GM12878 (cell line): ENCODE measurements at regions not wholly inside any gene's neighbourhood (a gene's known extent, or its start where the extent isn't known, plus 50 kb on each side); places are given as distances from the start of the nearest gene placed in this dataset.

Source experiments
- CEBPB ChIP-seq, 2 experiments: fragments of 150-350 bp in 1 of 2; IDR thresholded peaks; 2 replicates each; pipeline ENCODE4 v1.6.1; 2012 to 2014; ENCODE audit warnings: low read depth in 2 of 2, low read length in 2 of 2, borderline replicate concordance in 1 of 2, inconsistent platforms in 1 of 2
- CREM ChIP-seq: IDR thresholded peaks from 2 replicates; pipeline ENCODE4 v1.6.1; 2014; ENCODE audit warnings: antibody characterized with exemption, low read depth
- SP1 ChIP-seq: IDR thresholded peaks from one replicate; pipeline ENCODE4 v1.6.1; 2011; ENCODE audit warnings: low read depth, low read length
- TF ChIP-seq, protein P1 (sequence below), 3 experiments: IDR thresholded peaks in 2 of 3; conservative IDR thresholded peaks in 1 of 3; 2 replicates each; pipeline ENCODE4 v1.5.1; 2011; ENCODE audit warnings: low read depth in 3 of 3, low read length in 3 of 3, mild to moderate bottlenecking in 3 of 3, control low read depth in 2 of 3, moderate library complexity in 2 of 3, inconsistent platforms in 1 of 3, mixed read lengths in 1 of 3; ENCODE audit not compliant: control insufficient read depth in 2 of 3, insufficient read depth in 1 of 3; ENCODE audit errors: extremely low read depth in 1 of 3

DNA sequence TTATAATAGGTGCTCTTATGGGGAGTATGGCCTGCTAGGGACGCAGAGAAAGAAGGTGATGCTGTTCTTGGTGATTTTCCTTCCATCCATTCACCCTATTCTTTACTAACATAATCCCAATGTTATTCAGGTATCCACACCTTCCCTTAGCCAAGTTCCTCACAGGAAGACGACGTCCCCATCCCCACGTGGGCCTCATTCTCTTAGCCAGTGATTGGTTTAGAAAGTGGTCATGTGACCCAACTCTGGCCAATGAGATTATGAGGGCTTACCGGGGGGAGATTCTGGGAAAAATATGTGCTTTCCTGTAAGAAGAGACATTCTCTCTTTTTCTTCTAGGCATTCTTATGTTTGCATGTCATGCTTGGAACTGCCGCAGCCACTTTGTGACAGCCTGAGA is 474.7 kb downstream of the HAPSTR1 start:
- TF ChIP-seq, protein P1, sequence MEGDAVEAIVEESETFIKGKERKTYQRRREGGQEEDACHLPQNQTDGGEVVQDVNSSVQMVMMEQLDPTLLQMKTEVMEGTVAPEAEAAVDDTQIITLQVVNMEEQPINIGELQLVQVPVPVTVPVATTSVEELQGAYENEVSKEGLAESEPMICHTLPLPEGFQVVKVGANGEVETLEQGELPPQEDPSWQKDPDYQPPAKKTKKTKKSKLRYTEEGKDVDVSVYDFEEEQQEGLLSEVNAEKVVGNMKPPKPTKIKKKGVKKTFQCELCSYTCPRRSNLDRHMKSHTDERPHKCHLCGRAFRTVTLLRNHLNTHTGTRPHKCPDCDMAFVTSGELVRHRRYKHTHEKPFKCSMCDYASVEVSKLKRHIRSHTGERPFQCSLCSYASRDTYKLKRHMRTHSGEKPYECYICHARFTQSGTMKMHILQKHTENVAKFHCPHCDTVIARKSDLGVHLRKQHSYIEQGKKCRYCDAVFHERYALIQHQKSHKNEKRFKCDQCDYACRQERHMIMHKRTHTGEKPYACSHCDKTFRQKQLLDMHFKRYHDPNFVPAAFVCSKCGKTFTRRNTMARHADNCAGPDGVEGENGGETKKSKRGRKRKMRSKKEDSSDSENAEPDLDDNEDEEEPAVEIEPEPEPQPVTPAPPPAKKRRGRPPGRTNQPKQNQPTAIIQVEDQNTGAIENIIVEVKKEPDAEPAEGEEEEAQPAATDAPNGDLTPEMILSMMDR (IDR thresholded peaks at IDR 0.05 in 2 of 3, conservative IDR thresholded peaks at IDR 0.05 in 1 of 3; ENCODE audit: control insufficient read depth in 2 of 3, extremely low read depth in 1 of 3, insufficient read depth in 1 of 3, low read depth in 3 of 3, low read length in 3 of 3), result no peak
- no peak for TF ChIP-seq CREM
- TF ChIP-seq SP1, result no peak
- TF ChIP-seq CEBPB (IDR thresholded peaks at IDR 0.05; ENCODE audit: borderline replicate concordance in 1 of 2, low read depth in 2 of 2, low read length in 2 of 2), result no peak
